ENCODE measurements at regions not wholly inside any gene's neighbourhood (a gene's known extent, or its start where the extent isn't known, plus 50 kb on each side); places are given as distances from the start of the nearest gene placed in this dataset.

DNA sequence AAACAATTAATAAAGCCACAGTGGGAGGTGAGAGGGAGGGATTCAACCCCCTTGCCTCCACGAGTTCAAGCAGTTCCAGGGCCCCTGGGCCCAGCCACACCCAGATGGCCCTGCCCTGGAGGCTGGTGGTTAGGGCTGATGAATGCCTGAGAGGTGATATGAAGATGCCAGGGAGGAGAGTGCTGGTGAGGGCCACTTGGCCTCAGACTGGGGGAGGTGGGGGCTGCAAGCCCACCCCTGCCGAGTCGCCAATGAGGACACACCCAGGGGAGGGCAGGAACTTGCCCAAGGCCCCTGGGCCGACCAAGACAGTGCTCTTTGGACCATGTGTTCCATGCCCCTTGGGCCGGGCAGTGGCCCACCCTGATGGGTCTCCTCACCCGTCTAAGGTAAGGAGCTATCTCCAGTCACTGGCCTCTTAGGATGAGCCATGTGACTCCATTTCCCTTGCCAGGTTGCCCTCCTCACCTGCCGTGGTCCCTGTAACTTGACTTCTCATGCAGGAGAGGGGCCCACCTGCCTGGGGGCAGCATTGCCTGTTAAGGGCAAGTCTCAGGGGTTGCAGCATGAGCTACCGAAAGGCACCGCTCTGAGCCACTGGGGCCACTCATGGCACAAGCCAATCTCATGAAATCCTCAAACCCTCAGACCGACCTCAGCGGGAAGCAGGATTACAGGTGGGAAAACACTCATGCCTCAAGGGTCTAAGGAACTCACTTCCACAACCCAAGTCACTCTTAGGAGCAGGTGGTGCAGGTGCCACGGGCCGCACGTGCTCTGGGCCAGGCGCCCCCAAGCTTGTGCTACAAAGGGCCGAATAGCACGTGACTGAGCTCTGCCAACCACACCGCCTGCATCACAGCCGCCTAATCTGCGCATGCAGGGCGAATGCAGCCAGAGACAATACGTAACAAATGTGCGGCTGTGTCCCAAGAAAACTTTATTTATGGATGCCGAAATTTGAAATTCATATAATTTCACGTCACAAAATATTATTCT lies 147.4 kb upstream of the MLN start:
- Histone ChIP-seq H3K27ac (ENCODE audit: low read length) (no peak overlapping the region), H3K4me1 (ENCODE audit: control insufficient read depth, insufficient read depth, low read length) (no peaks in the 10 kb centered on the region), H3K9me3 (replicated peaks; ENCODE audit: control insufficient read depth, low read depth, low read length) (no peaks in the 10 kb centered on the region), H3K27me3 (ENCODE audit: control insufficient read depth, insufficient read depth, low read length) (peaks cover 9% of the 10 kb centered on the region), H3K36me3 (ENCODE audit: control insufficient read depth, insufficient read depth, low read length) (no peaks in the 10 kb centered on the region), H3K4me3 (ENCODE audit: low read length) (no peak overlapping the region)
- WGBS (ENCODE audit: insufficient coverage) = 77% methylated on average over 25 of the region's 25 CpGs
- no peak for DNase-seq

DNA sequence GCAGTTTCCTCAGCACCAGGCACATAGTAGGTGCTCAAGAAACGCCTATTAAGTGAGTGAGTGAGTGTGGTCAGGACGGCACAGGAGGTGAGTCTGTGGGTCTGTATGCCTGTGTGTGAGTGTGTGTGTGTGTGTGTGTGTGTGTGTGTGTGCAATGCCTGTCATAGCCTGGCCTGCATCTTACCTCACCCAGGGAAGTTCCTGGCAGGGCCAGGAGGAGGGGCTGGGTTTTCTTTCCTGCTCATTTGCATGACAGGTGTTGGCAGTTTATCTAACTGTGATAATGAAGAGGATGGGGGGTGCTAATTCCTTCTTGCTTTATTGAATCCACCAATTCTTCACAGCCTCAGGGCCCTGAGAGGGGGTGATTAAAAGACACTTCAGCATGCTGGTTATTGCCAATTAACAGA lies 146.7 kb upstream of the MLN start:
- no peaks in the 10 kb centered on the region for H3K4me1 ChIP-seq (ENCODE audit: control insufficient read depth, insufficient read depth, low read length)
- H3K27ac ChIP-seq (ENCODE audit: low read length) = no peak overlapping the region
- H3K36me3 ChIP-seq (ENCODE audit: control insufficient read depth, insufficient read depth, low read length) = no peaks in the 10 kb centered on the region
- 80% methylated on average over 2 of the region's 2 CpGs for WGBS (ENCODE audit: insufficient coverage)
- no peaks in the 10 kb centered on the region for H3K9me3 ChIP-seq (replicated peaks; ENCODE audit: control insufficient read depth, low read depth, low read length)
- no peak for DNase-seq
- peaks cover 9% of the 10 kb centered on the region for H3K27me3 ChIP-seq (ENCODE audit: control insufficient read depth, insufficient read depth, low read length)
- no peak overlapping the region for H3K4me3 ChIP-seq (ENCODE audit: low read length)

DNA sequence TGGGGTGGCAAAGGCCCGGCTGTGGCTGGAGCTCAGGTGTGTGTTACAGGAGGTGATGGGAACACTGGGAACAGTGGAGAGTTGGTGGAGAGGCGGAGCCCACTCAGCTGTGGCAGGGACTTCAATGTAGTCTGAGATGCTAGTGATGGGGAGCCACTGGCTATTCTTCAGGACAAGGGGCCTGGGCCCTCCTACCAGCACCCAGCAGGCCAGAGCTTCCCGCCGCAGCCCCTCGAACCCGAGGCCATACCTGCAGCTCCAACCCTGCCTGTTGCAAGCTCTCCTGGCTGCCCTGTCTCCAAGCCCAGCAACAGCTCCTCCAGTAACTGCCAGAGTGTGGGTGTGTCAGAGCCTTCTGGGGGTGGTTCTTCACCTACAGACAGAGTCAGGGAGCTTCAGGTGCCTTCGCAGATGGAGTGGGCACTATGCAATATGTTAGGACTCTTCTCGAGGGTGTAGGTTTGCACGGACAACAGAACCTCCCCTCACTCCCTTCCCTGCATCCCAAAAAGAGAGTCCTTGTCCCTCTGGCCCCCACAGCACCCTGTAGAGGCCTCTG lies 146.2 kb upstream of the MLN start:
- Histone ChIP-seq H3K27me3 (ENCODE audit: control insufficient read depth, insufficient read depth, low read length) (peaks cover 10% of the 10 kb centered on the region), H3K9me3 (replicated peaks; ENCODE audit: control insufficient read depth, low read depth, low read length) (no peaks in the 10 kb centered on the region), H3K4me1 (ENCODE audit: control insufficient read depth, insufficient read depth, low read length) (no peaks in the 10 kb centered on the region), H3K4me3 (ENCODE audit: low read length) (no peak overlapping the region), H3K27ac (ENCODE audit: low read length) (no peak overlapping the region), H3K36me3 (ENCODE audit: control insufficient read depth, insufficient read depth, low read length) (no peaks in the 10 kb centered on the region)
- WGBS (ENCODE audit: insufficient coverage) = 46% methylated on average over 1 of the region's 9 CpGs
- DNase-seq = no peak

DNA sequence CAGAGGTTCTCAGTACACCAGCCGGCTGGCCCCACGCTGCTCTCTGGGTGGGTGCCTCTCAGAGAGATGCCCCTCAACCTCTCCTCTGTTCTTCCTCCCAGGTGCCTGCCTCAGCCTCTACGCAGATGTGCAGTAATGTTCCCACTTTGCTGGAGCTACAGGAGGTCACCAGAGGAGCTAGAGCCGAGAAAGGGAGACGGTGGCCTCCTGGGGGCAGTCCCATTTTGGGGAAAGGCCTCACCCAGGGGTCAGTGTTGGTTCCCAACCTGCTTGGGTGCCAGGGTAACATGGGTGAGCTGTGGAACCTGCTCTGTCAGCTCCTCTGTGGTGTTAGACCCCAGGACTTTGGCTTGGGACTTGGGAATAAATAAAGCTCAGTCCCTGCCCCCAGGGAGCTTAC lies 145.3 kb upstream of the MLN start:
- Histone ChIP-seq H3K4me3 (ENCODE audit: low read length) (no peak overlapping the region), H3K9me3 (replicated peaks; ENCODE audit: control insufficient read depth, low read depth, low read length) (no peaks in the 10 kb centered on the region), H3K36me3 (ENCODE audit: control insufficient read depth, insufficient read depth, low read length) (no peaks in the 10 kb centered on the region), H3K4me1 (ENCODE audit: control insufficient read depth, insufficient read depth, low read length) (no peaks in the 10 kb centered on the region), H3K27me3 (ENCODE audit: control insufficient read depth, insufficient read depth, low read length) (peaks cover 13% of the 10 kb centered on the region), H3K27ac (ENCODE audit: low read length) (no peak overlapping the region)
- WGBS (ENCODE audit: insufficient coverage) = 70% methylated on average over 5 of the region's 5 CpGs
- DNase-seq = no peak

DNA sequence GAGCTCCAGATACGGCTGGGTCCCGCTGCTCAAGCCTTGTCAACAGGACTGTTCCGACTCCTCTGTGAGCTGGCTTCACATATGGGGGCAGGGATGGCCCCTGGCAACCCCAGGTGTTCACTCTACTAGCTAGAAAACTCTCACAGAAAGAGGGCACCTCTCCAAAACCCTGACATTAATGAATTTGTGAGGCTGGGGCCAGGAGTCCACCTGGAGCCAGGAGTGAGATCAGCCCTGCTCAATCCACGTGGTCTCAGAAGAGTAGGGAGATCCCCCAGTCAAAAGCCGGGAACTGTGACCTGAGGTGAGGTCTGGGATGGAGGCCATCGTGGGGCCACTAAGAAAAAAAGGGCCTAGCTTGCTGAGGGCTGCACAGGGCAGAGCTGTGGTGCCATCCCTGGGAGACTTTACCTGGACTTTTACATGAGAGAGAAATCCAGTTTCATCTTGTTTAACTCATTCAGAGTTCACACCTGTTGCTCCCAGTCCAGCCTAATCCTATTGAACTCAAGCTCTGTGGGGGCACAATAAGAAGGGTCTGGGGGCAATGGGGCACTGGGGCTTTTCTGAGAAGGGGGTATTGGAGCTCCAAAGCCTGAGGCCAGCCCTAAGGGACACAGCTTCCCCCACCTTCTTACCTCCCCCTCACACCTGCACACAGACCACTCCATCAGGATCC lies 144.3 kb upstream of the MLN start:
- Histone ChIP-seq H3K9me3 (replicated peaks; ENCODE audit: control insufficient read depth, low read depth, low read length) (no peaks in the 10 kb centered on the region), H3K36me3 (ENCODE audit: control insufficient read depth, insufficient read depth, low read length) (no peaks in the 10 kb centered on the region), H3K4me3 (ENCODE audit: low read length) (no peak overlapping the region), H3K27ac (ENCODE audit: low read length) (no peak overlapping the region), H3K27me3 (ENCODE audit: control insufficient read depth, insufficient read depth, low read length) (peaks cover 19% of the 10 kb centered on the region), H3K4me1 (ENCODE audit: control insufficient read depth, insufficient read depth, low read length) (no peaks in the 10 kb centered on the region)
- 58% methylated on average over 6 of the region's 6 CpGs for WGBS (ENCODE audit: insufficient coverage)
- no peak for DNase-seq

DNA sequence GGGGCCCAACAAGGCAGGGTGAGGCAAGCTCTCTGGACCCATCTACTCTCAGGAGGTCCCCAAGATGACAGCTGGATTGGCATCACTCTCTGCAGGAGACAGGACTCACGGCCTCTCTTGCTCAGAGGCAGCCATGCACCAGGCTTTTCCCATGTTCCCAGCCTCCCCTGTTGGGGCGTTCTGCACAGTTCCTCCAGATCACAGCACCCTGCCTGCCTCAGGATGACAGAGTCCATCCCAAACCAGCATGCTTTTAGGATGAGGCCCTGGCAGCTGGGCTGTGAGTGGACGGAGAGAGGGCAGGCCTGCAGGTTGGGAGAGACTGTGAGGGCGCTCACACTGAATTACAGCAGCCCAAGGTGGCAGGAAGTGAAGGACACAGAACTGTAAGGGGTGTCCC lies 143.2 kb upstream of the MLN start:
- Histone ChIP-seq H3K4me3 (ENCODE audit: low read length) (no peak overlapping the region), H3K27me3 (ENCODE audit: control insufficient read depth, insufficient read depth, low read length) (peaks cover 16% of the 10 kb centered on the region), H3K4me1 (ENCODE audit: control insufficient read depth, insufficient read depth, low read length) (no peaks in the 10 kb centered on the region), H3K36me3 (ENCODE audit: control insufficient read depth, insufficient read depth, low read length) (no peaks in the 10 kb centered on the region), H3K9me3 (replicated peaks; ENCODE audit: control insufficient read depth, low read depth, low read length) (no peaks in the 10 kb centered on the region), H3K27ac (ENCODE audit: low read length) (no peak overlapping the region)
- no peak for DNase-seq
- WGBS (ENCODE audit: insufficient coverage) = 69% methylated on average over 3 of the region's 4 CpGs

DNA sequence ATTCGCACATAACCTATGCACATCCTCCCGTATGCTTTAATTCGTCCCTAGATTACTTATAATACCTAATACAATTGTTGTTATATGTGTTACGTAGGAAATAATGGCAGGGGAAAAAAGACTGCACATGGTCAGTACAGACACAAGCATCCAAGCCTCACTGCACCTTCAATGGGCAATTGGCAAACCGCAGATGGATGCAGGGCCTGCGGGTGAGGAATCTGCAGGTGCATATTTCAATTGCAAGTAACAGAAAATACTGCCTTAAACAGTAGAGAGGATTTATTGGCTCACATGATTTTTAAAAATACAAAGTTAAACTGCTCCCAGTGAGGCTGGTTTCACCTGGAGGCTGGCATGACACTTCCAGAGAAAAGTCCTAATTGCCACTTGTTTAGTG lies 142.1 kb upstream of the MLN start:
- Histone ChIP-seq H3K4me3 (ENCODE audit: low read length) (no peak overlapping the region), H3K27ac (ENCODE audit: low read length) (no peak overlapping the region), H3K9me3 (replicated peaks; ENCODE audit: control insufficient read depth, low read depth, low read length) (no peaks in the 10 kb centered on the region), H3K36me3 (ENCODE audit: control insufficient read depth, insufficient read depth, low read length) (no peaks in the 10 kb centered on the region), H3K27me3 (ENCODE audit: control insufficient read depth, insufficient read depth, low read length) (peaks cover 13% of the 10 kb centered on the region), H3K4me1 (ENCODE audit: control insufficient read depth, insufficient read depth, low read length) (no peaks in the 10 kb centered on the region)
- 80% methylated on average over 1 of the region's 6 CpGs for WGBS (ENCODE audit: insufficient coverage)
- no peak for DNase-seq

DNA sequence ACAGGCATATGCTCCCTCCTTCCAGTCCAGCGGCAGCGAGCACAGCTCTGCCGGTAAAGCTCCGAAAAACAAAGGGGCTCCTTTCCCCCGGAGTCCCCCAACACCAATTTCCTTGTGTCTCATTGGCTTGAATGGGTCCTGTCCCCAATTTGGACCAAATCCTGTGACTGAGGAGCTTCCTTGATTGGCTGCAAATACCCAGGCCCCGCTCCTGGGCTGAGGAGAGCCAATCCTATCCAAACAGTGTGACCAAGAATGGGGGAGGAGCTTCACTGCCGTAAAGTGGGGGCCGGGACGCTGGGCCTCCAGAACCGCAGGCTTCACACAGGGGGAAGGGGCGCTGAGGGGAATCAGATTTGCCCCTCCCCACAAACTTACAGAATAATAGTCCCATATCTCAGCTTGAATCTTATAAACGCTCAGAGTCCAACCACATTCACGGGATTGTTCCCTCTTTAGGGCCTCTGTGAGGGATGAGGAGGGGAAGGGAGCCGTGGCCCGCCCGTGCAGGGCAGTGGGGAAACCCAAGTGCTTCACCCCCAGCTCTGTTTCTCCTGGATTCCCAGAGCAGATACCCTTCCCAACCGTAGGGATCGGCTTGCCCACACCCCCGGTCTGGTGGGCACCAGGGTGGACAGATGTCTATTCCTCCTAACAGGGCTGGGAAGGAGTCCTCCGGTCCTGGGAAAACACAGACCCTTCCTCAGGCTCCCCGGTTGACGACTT lies 141.0 kb upstream of the MLN start:
- no peaks in the 10 kb centered on the region for H3K4me1 ChIP-seq (ENCODE audit: control insufficient read depth, insufficient read depth, low read length)
- no peak overlapping the region for H3K4me3 ChIP-seq (ENCODE audit: low read length)
- H3K9me3 ChIP-seq (replicated peaks; ENCODE audit: control insufficient read depth, low read depth, low read length) = no peaks in the 10 kb centered on the region
- H3K27me3 ChIP-seq (ENCODE audit: control insufficient read depth, insufficient read depth, low read length) = peaks cover 15% of the 10 kb centered on the region
- no peak for DNase-seq
- no peaks in the 10 kb centered on the region for H3K36me3 ChIP-seq (ENCODE audit: control insufficient read depth, insufficient read depth, low read length)
- WGBS (ENCODE audit: insufficient coverage) = 84% methylated on average over 14 of the region's 22 CpGs
- H3K27ac ChIP-seq (ENCODE audit: low read length) = no peak overlapping the region

DNA sequence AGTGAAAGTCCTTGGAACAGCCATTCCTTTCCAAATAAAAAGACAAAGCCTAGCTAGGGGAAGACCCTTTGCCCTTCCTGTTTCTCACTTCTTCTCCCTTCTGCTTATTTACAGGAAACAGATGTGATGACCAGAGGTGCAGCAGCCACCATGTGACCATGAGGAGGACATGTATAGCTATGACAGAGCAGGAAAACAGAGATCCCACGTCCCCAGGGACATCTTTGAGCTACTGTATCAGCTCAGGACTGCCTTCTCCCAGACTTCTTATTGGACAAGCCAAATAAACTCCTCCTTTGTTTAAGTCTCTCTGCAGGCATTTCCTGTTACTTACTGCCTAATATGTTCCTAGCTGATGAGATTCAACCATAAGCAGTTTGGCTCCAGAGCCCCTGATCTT lies 133.1 kb upstream of the MLN start:
- H3K36me3 ChIP-seq (ENCODE audit: control insufficient read depth, insufficient read depth, low read length) = no peaks in the 10 kb centered on the region
- DNase-seq = no peak
- H3K27ac ChIP-seq (ENCODE audit: low read length) = no peak overlapping the region
- no peaks in the 10 kb centered on the region for H3K4me1 ChIP-seq (ENCODE audit: control insufficient read depth, insufficient read depth, low read length)
- H3K27me3 ChIP-seq (ENCODE audit: control insufficient read depth, insufficient read depth, low read length) = peaks cover 16% of the 10 kb centered on the region
- no peaks in the 10 kb centered on the region for H3K9me3 ChIP-seq (replicated peaks; ENCODE audit: control insufficient read depth, low read depth, low read length)
- H3K4me3 ChIP-seq (ENCODE audit: low read length) = no peak overlapping the region
- WGBS (ENCODE audit: insufficient coverage) = no CpG with 5 or more reads among the region's 1 CpG
